GM12872 (cell line): ENCODE measurements at regions not wholly inside any gene's neighbourhood (a gene's known extent, or its start where the extent isn't known, plus 50 kb on each side); places are given as distances from the start of the nearest gene placed in this dataset.

Experiments used
- TF ChIP-seq, protein P1 (sequence below): IDR thresholded peaks from 3 replicates; pipeline ENCODE4 v1.5.1; 2011; ENCODE audit warnings: low read depth, mild to moderate bottlenecking, low read length, moderate library complexity; ENCODE audit not compliant: insufficient read depth

DNA sequence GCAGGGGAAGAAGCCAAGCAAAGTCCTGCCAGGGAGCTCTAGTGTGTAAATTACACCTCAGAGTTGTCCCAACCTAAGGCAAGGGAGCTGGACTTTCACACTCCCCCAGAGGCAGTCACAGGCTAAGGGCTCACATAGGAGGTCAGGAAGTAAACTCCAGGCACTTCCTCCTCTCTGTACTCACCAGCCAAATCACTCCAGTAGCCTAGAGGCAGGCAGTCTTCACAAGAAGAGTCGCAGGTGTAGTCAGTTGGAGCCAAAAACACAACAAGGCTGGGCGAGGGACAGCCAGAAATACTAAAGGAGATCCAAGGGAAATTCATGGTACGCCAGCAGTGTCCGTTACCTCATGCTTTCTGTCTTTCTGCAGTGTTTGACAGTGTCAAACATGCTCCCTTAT, 205.0 kb downstream of the C1D start:
- TF ChIP-seq, protein P1, sequence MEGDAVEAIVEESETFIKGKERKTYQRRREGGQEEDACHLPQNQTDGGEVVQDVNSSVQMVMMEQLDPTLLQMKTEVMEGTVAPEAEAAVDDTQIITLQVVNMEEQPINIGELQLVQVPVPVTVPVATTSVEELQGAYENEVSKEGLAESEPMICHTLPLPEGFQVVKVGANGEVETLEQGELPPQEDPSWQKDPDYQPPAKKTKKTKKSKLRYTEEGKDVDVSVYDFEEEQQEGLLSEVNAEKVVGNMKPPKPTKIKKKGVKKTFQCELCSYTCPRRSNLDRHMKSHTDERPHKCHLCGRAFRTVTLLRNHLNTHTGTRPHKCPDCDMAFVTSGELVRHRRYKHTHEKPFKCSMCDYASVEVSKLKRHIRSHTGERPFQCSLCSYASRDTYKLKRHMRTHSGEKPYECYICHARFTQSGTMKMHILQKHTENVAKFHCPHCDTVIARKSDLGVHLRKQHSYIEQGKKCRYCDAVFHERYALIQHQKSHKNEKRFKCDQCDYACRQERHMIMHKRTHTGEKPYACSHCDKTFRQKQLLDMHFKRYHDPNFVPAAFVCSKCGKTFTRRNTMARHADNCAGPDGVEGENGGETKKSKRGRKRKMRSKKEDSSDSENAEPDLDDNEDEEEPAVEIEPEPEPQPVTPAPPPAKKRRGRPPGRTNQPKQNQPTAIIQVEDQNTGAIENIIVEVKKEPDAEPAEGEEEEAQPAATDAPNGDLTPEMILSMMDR = no peak

DNA sequence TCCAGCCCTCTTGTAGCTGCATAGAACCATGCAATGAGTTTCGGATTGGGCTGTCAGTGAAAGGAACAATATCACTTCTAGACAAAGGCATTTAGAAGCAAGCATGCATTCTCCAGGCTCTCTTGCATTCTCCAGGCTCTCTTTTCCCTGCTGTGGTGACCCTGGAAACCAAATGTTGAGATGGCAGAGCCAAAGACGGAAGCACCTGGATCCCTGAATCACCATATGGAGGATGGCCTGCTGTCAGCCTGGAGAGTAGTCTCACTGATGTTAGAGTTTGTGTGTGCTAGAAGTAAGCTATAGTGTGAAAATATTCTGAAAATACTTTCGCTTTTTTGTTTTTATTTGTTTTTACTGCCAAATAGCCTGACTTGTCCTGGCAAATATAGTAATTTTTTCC, 203.9 kb downstream of the C1D start:
- TF ChIP-seq, protein P1 = no peak

DNA sequence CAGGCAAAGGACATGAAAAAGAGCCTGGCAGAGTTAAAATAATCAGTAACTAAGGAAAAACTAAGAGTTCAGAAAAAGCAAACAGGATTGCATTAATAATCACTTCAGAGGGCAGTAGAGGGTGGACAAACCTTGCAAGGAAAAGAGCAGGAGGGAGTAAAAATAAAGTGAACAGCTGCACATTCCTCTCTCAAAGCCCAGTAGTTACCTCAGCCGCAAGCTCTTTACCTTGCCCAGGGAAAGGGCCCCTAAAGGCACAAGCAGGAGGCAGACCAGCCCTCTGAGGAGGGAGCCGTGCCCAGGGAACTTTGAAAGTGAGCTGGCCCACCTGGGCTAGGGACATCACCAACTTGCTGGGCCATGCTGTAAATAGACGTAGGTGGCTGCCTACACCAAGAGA, 196.9 kb downstream of the C1D start:
- TF ChIP-seq, protein P1 = no peak

DNA sequence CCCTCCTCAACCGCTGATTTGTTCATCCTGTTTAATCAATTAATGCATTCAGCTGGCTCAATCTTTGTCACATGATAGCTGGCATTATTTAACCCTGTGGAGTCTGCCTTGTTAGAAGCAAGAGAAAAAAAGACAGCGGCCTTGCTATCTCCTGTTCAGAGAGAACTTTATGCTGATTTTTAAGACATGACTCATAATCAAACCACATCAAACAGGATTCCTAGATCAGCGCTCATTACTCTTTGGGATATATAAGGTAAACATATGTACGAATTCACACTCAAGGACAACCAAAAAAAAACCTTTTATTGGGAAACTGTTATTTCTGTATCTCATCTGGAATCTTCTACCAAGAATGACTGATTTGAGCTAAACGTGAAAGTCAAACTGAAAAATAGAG, 195.1 kb downstream of the C1D start:
- TF ChIP-seq, protein P1 = no peak

DNA sequence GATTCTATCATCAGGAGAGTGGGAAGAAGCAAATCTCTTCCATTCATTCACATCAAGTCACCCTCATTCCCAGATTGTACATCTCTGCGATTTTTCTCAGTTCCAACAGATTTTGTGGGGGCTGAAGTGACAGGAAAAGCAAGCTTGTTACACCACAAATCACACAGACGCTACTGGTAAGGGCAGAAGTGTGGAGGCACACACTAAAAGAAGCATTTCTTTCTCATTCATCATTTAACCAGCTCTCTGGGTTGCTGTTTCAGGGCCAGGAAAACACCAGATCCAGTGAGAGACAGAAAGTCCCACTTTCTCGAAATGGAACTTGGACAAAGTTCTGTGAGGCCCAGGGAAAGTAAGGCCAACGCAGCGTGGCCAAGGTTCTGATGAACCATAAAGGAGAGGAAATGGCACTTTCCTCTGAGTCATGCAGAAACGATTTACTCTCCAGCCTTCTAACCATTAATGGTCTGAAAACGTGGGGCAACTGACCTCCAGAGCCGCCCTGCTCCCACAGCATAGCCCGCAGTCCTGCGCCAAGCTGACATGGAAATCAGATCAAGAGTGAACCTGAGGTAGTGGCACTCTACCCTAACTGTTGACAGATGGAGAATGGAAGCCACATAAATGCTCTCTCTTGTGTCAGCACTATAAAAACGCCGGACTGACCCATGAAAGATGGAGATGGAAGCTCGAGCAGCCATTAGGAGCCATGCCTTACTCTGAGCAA, 191.0 kb downstream of the C1D start:
- TF ChIP-seq, protein P1 = no peak

DNA sequence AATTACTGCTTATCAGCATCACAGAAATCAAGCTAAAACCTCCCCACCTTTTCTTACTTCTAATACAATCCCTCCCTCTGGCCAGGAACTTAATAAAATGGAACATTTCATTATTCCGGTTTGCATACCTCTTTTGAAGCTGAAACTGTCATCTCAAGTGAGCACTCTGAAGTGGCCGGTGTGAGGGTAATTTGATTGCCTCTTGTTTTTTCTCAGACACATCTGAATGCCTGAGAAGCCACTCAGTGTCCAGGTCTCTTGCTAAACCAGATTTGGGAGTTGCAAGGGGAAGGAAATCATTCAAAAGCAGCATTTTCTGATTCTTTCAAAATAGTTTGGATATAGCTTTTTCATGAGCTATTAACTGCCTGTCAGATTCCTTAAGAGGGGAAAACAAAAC, 190.3 kb downstream of the C1D start:
- TF ChIP-seq, protein P1 = no peak

DNA sequence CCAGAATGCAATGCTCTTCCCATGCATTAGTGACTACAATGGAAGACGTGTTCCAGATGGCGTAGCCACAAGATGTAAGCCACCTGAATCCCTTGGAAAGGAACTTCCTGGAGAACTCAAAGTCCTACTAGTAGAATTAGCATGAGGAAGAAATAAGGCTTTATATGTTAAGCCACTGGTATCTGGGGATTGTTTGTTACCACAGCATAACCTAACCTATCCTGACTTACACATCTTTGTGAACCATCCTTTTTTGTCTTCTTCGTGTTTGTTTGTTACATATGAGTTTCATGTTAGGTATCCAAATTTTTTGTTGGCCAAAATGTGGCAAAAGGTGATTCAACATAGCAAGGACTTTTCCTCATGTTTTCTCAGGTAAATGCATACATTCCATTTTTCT, 188.9 kb downstream of the C1D start:
- TF ChIP-seq, protein P1 = no peak
